ENCODE measurements at regions not wholly inside any gene's neighbourhood (a gene's known extent, or its start where the extent isn't known, plus 50 kb on each side); places are given as distances from the start of the nearest gene placed in this dataset.

DNA sequence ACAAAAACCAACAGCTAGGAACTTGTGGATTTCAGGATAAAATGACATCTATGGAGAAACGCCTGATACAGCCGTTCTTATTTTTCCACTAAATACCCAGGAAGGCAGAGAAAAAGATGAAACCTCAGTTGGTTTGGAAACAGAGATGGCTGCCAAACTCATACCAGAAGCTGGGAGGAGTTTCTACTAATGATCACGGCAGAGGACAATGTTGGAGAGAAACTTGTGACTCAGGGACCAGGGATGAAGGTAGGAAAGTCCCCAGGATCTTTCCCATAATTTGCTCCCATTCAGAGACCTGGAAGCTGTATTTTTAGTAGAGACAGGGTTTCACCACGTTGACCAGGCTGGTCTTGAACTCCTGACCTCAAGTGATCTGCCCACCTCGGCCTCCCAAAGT lies 187.1 kb upstream of the IER5L start:
- Histone ChIP-seq H3K4me3 (ENCODE audit: low read length) (no peak overlapping the region), H3K4me1 (ENCODE audit: insufficient read depth, low read length) (peaks cover 4% of the 10 kb centered on the region; the same call in 1 of the 2 replicates), H3K36me3 (ENCODE audit: insufficient read depth, low read length) (no peaks in the 10 kb centered on the region), H3K9ac (ENCODE audit: low read depth, low read length) (no peak overlapping the region), H3K9me3 (ENCODE audit: insufficient read depth, low read depth, low read length) (peaks cover 6% of the 10 kb centered on the region; the same call in 1 of the 2 replicates), H3K27me3 (ENCODE audit: insufficient read depth, low read length) (no peaks in the 10 kb centered on the region), H3K27ac (ENCODE audit: low read depth, low read length) (no peak overlapping the region)
- WGBS = 90% methylated on average over 5 of the region's 5 CpGs

DNA sequence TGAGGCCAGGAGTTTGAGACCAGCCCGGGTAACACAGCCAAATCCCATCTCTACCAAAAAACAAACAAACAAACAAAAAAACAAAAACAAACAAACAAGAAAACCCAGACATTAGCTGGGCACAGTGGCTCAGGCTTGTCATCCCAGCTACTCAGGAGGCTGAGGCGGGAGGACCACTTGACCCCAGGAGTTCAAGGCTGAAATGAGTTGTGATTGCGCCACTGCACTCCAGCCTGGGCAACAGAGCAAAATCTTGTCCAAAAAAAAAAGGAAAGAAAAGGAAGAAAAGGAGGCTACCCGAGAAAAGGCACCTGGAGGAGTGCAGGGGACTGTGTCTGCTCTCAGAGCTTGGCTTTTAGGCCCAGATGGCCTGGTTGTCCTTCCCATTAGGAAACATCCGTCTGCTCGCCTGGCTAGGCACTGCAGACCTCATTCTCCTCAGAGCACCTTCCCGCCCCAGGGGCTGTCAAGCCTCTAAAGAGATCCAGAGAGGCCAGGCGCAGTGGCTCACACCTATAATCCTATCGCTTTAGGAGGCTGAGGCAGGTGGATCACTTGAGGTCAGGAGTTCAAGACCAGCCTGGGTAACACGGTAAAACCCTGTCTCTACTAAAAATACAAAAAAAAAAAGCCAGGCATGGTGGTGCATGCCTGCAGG lies 185.3 kb upstream of the IER5L start:
- Histone ChIP-seq H3K4me1 (ENCODE audit: insufficient read depth, low read length) (peaks cover 6% of the 10 kb centered on the region; the same call in 1 of the 2 replicates), H3K4me3 (ENCODE audit: low read length) (no peak overlapping the region), H3K27me3 (ENCODE audit: insufficient read depth, low read length) (no peaks in the 10 kb centered on the region), H3K9me3 (ENCODE audit: insufficient read depth, low read depth, low read length) (no peaks in the 10 kb centered on the region), H3K36me3 (ENCODE audit: insufficient read depth, low read length) (no peaks in the 10 kb centered on the region), H3K27ac (ENCODE audit: low read depth, low read length) (no peak overlapping the region), H3K9ac (ENCODE audit: low read depth, low read length) (no peak overlapping the region)
- WGBS = 91% methylated on average over 10 of the region's 10 CpGs

- H3K4me3 ChIP-seq (ENCODE audit: low read length) = no peak overlapping the region
- H3K9ac ChIP-seq (ENCODE audit: low read depth, low read length) = no peak overlapping the region
- H3K36me3 ChIP-seq (ENCODE audit: insufficient read depth, low read length) = no peaks in the 10 kb centered on the region
- H3K9me3 ChIP-seq (ENCODE audit: insufficient read depth, low read depth, low read length) = no peaks in the 10 kb centered on the region
- H3K27ac ChIP-seq (ENCODE audit: low read depth, low read length) = no peak overlapping the region
- peaks cover 6% of the 10 kb centered on the region; the same call in 1 of the 2 replicates for H3K4me1 ChIP-seq (ENCODE audit: insufficient read depth, low read length)
- H3K27me3 ChIP-seq (ENCODE audit: insufficient read depth, low read length) = no peaks in the 10 kb centered on the region
- 89% methylated on average over 15 of the region's 15 CpGs for WGBS
Observed at GRCh38 chr9:129362287-129363000, 184.4 kb upstream of the IER5L start.

- WGBS = 94% methylated on average over 14 of the region's 21 CpGs
- H3K27ac ChIP-seq (ENCODE audit: low read depth, low read length) = no peak overlapping the region
- H3K4me1 ChIP-seq (ENCODE audit: insufficient read depth, low read length) = peaks cover 6% of the 10 kb centered on the region; the same call in 1 of the 2 replicates
- no peaks in the 10 kb centered on the region for H3K9me3 ChIP-seq (ENCODE audit: insufficient read depth, low read depth, low read length)
- no peak overlapping the region for H3K4me3 ChIP-seq (ENCODE audit: low read length)
- H3K27me3 ChIP-seq (ENCODE audit: insufficient read depth, low read length) = no peaks in the 10 kb centered on the region
- no peak overlapping the region for H3K9ac ChIP-seq (ENCODE audit: low read depth, low read length)
- no peaks in the 10 kb centered on the region for H3K36me3 ChIP-seq (ENCODE audit: insufficient read depth, low read length)
Observed at GRCh38 chr9:129361196-129361595, 183.1 kb upstream of the IER5L start.

GRCh38 chr9:129359916-129360536 lies 182.0 kb upstream of the IER5L start:
- WGBS = 80% methylated on average over 12 of the region's 12 CpGs

DNA sequence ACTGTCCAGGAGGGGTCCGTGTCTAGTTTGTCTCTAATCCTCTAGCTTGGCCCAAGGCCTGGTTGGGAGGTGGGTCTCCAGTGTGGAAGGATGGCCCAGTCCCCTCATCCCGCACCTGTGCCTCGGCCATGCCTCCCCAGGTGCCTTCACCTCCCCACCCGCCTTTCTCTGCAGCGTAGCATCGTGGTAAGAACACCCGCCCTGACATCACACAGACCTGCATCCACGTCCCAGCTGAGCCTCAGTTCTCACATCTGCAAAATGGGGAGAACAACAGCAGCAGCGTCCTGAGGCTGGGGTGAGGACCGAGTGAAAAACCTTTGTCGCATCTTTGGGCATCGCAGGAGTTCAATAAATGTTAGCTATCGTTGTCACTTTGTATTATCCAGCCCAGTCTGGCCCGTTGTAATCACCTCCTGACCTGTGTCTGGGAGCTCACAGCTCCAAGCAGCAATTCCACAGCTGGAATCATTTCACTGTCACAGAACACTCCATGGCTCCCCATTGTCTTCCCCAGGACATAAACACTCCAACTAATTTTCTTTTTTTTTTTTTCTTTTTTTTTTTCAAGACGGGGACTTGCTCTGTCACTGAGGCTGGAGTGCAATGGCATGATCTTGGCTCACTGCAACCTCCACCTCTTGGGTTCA lies 181.2 kb upstream of the IER5L start:
- Histone ChIP-seq H3K36me3 (ENCODE audit: insufficient read depth, low read length) (no peaks in the 10 kb centered on the region), H3K4me3 (ENCODE audit: low read length) (no peak overlapping the region), H3K27me3 (ENCODE audit: insufficient read depth, low read length) (no peaks in the 10 kb centered on the region), H3K9ac (ENCODE audit: low read depth, low read length) (no peak overlapping the region), H3K9me3 (ENCODE audit: insufficient read depth, low read depth, low read length) (no peaks in the 10 kb centered on the region), H3K27ac (ENCODE audit: low read depth, low read length) (no peak overlapping the region), H3K4me1 (ENCODE audit: insufficient read depth, low read length) (peaks cover 6% of the 10 kb centered on the region; the same call in 1 of the 2 replicates)
- WGBS = 91% methylated on average over 15 of the region's 15 CpGs

More at GRCh38 chr9:129359916-129360536, 182.0 kb upstream of the IER5L start:
- Histone ChIP-seq H3K4me1 (ENCODE audit: insufficient read depth, low read length) (peaks cover 6% of the 10 kb centered on the region; the same call in 1 of the 2 replicates), H3K9me3 (ENCODE audit: insufficient read depth, low read depth, low read length) (no peaks in the 10 kb centered on the region), H3K4me3 (ENCODE audit: low read length) (no peak overlapping the region), H3K9ac (ENCODE audit: low read depth, low read length) (no peak overlapping the region), H3K27ac (ENCODE audit: low read depth, low read length) (no peak overlapping the region), H3K27me3 (ENCODE audit: insufficient read depth, low read length) (no peaks in the 10 kb centered on the region), H3K36me3 (ENCODE audit: insufficient read depth, low read length) (no peaks in the 10 kb centered on the region)

DNA sequence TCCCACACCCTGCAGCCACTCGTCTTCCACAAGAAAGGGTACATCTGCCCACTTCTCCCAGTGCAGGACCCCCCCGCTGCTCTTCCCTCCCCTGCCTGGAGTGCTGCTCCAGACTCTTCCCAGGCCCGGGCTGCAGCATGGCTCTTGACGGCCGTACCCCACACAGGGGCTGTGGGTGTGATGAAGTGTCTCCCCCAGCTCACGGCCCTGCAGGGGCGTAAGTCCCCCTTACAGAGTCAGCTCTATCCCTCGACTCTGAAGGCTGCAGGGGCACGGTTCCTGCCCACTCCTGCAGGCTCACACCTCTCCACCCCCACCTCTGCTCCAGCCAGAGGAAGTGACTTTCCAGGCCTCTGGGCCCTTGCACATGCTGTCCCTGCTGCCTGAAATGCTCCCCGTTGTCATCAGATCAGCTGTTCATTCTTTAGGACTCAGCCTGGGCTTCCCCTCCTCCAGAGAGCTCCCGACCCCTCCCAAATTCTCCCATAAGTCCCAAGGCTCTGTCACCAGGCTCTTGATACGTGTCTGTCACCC lies 180.6 kb upstream of the IER5L start:
- Histone ChIP-seq H3K27me3 (ENCODE audit: insufficient read depth, low read length) (no peaks in the 10 kb centered on the region), H3K4me1 (ENCODE audit: insufficient read depth, low read length) (peaks cover 6% of the 10 kb centered on the region; the same call in 1 of the 2 replicates), H3K4me3 (ENCODE audit: low read length) (no peak overlapping the region), H3K9ac (ENCODE audit: low read depth, low read length) (no peak overlapping the region), H3K27ac (ENCODE audit: low read depth, low read length) (no peak overlapping the region), H3K36me3 (ENCODE audit: insufficient read depth, low read length) (no peaks in the 10 kb centered on the region), H3K9me3 (ENCODE audit: insufficient read depth, low read depth, low read length) (no peaks in the 10 kb centered on the region)
- 77% methylated on average over 12 of the region's 12 CpGs for WGBS

GRCh38 chr9:129357773-129358245 lies 179.7 kb upstream of the IER5L start:
- H3K27ac ChIP-seq (ENCODE audit: low read depth, low read length) = no peak overlapping the region
- H3K4me1 ChIP-seq (ENCODE audit: insufficient read depth, low read length) = peaks cover 6% of the 10 kb centered on the region; the same call in 1 of the 2 replicates
- no peak overlapping the region for H3K9ac ChIP-seq (ENCODE audit: low read depth, low read length)
- no peaks in the 10 kb centered on the region for H3K9me3 ChIP-seq (ENCODE audit: insufficient read depth, low read depth, low read length)
- 91% methylated on average over 6 of the region's 6 CpGs for WGBS
- no peaks in the 10 kb centered on the region for H3K27me3 ChIP-seq (ENCODE audit: insufficient read depth, low read length)
- no peak overlapping the region for H3K4me3 ChIP-seq (ENCODE audit: low read length)
- no peaks in the 10 kb centered on the region for H3K36me3 ChIP-seq (ENCODE audit: insufficient read depth, low read length)

DNA sequence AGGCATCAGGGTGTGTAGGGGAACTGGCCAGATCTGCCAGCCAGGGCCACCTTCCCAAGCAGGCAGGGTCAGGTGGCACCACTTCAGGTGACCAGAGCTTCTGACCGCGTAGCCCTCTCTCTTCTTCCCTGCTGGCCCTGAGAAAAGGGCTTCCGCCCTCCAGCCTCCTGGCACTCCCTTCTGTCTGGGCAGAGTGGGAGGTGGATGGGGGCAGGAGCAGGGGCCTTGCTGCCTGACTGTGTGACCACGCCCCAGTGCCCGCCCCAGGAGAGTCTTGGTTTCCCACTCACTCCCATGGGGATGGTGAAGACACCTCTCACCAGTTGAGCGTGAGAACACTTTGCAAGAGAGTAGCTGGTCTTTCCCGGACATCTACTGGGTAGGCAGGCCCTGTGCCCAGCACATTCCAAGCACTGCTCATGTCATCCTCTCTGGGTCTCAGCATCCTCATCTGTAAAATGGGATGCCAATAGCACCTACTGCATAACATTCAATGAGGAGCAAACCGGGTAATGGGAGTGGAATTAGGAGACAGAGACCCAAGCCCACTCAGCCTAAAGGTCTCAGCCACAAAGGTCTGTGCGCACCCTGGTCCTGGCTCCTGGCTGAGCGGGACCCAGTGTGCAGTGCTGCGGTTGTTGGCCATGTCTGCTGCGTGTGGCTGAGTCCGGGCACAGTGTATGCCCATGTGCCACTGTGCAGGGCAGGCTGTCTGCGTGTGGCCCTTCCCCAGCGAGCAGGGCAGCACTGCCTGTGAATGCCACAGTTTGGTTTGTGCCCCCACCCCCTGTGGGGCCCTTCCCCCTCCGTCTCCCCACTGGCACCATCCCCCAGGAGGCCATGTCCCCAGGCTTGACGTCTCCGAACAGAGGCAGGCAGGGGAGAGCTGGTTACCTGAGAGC lies 179.1 kb upstream of the IER5L start:
- Histone ChIP-seq H3K36me3 (ENCODE audit: insufficient read depth, low read length) (no peaks in the 10 kb centered on the region), H3K4me3 (ENCODE audit: low read length) (no peak overlapping the region), H3K9ac (ENCODE audit: low read depth, low read length) (no peak overlapping the region), H3K27me3 (ENCODE audit: insufficient read depth, low read length) (no peaks in the 10 kb centered on the region), H3K9me3 (ENCODE audit: insufficient read depth, low read depth, low read length) (no peaks in the 10 kb centered on the region), H3K4me1 (ENCODE audit: insufficient read depth, low read length) (peaks cover 9% of the 10 kb centered on the region; the same call in 1 of the 2 replicates), H3K27ac (ENCODE audit: low read depth, low read length) (no peak overlapping the region)
- WGBS = 89% methylated on average over 18 of the region's 18 CpGs

GRCh38 chr9:129355631-129356030 lies 177.6 kb upstream of the IER5L start:
- Histone ChIP-seq H3K4me3 (ENCODE audit: low read length) (no peak overlapping the region), H3K27ac (ENCODE audit: low read depth, low read length) (no peak overlapping the region), H3K4me1 (ENCODE audit: insufficient read depth, low read length) (peaks cover 10% of the 10 kb centered on the region; the same call in 1 of the 2 replicates), H3K9ac (ENCODE audit: low read depth, low read length) (no peak overlapping the region), H3K9me3 (ENCODE audit: insufficient read depth, low read depth, low read length) (no peaks in the 10 kb centered on the region), H3K27me3 (ENCODE audit: insufficient read depth, low read length) (no peaks in the 10 kb centered on the region), H3K36me3 (ENCODE audit: insufficient read depth, low read length) (no peaks in the 10 kb centered on the region)
- WGBS = 93% methylated on average over 5 of the region's 5 CpGs
